ENCODE measurements at regions not wholly inside any gene's neighbourhood (a gene's known extent, or its start where the extent isn't known, plus 50 kb on each side); places are given as distances from the start of the nearest gene placed in this dataset.
"Not testable (repeated sequence)": the region's sequence is repeated elsewhere in the genome, so short reads cannot be mapped to it uniquely, and the experiment has no call there.

- H3K27ac Mint-ChIP-seq, H3K4me3 Mint-ChIP-seq, H3K9me3 Mint-ChIP-seq, H3K27me3 Mint-ChIP-seq, ATAC-seq, DNase-seq, POLR2A ChIA-PET: not testable (repeated sequence)
- Mint-ChIP-seq H3K4me1 (peaks cover 5 to 13% (median 9%) of the 10 kb centered on the region in 4 donors), H3K36me3 (peaks cover 0 to 40% (median 12%) of the 10 kb centered on the region in 3 donors)
Observed at GRCh38 chr7:65059247-65059646, 52.8 kb upstream of the ERV3-1 start.

Data from naive thymus-derived CD8-positive, alpha-beta T cell (primary cell).